ENCODE measurements at regions not wholly inside any gene's neighbourhood (a gene's known extent, or its start where the extent isn't known, plus 50 kb on each side); places are given as distances from the start of the nearest gene placed in this dataset.

DNA sequence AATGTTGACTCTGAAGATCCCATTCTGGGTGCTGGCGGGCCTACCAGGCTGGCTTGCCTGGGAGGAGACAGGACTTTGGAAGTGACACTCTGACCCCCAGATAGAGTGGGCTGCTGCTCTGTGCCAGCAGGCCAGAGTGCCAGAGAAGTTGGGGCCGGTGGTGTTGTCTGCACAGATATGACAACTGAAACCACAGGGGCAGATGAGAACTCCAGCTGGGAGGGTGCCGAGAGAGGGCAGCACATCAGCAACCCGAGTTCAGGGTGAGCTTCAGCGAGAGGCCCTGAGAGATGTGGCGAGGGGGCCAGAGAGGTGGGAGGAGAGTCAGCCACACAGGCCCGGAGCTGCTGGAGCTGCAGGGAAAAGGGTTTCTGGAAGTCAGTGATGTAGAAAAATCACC, 193.2 kb upstream of the MGMT start:
- TF ChIP-seq EGR1 (IDR thresholded peaks at IDR 0.05; ENCODE audit: low read depth in 2 of 2) (no peak), RAD21 (IDR thresholded peaks at IDR 0.05) (no peak), TAF1 (conservative IDR thresholded peaks at IDR 0.05) (no peak), JUND (IDR thresholded peaks at IDR 0.05) (no peak)
- TF ChIP-seq, protein P1, sequence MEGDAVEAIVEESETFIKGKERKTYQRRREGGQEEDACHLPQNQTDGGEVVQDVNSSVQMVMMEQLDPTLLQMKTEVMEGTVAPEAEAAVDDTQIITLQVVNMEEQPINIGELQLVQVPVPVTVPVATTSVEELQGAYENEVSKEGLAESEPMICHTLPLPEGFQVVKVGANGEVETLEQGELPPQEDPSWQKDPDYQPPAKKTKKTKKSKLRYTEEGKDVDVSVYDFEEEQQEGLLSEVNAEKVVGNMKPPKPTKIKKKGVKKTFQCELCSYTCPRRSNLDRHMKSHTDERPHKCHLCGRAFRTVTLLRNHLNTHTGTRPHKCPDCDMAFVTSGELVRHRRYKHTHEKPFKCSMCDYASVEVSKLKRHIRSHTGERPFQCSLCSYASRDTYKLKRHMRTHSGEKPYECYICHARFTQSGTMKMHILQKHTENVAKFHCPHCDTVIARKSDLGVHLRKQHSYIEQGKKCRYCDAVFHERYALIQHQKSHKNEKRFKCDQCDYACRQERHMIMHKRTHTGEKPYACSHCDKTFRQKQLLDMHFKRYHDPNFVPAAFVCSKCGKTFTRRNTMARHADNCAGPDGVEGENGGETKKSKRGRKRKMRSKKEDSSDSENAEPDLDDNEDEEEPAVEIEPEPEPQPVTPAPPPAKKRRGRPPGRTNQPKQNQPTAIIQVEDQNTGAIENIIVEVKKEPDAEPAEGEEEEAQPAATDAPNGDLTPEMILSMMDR (IDR thresholded peaks at IDR 0.05; ENCODE audit: low read depth, low read length, missing input control), result no peak
- TF ChIP-seq, protein P2, sequence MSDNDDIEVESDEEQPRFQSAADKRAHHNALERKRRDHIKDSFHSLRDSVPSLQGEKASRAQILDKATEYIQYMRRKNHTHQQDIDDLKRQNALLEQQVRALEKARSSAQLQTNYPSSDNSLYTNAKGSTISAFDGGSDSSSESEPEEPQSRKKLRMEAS (IDR thresholded peaks at IDR 0.05), result no peak
- TF ChIP-seq, protein P3, sequence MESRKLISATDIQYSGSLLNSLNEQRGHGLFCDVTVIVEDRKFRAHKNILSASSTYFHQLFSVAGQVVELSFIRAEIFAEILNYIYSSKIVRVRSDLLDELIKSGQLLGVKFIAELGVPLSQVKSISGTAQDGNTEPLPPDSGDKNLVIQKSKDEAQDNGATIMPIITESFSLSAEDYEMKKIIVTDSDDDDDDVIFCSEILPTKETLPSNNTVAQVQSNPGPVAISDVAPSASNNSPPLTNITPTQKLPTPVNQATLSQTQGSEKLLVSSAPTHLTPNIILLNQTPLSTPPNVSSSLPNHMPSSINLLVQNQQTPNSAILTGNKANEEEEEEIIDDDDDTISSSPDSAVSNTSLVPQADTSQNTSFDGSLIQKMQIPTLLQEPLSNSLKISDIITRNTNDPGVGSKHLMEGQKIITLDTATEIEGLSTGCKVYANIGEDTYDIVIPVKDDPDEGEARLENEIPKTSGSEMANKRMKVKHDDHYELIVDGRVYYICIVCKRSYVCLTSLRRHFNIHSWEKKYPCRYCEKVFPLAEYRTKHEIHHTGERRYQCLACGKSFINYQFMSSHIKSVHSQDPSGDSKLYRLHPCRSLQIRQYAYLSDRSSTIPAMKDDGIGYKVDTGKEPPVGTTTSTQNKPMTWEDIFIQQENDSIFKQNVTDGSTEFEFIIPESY (IDR thresholded peaks at IDR 0.05), result no peak
- TF ChIP-seq, protein P4, sequence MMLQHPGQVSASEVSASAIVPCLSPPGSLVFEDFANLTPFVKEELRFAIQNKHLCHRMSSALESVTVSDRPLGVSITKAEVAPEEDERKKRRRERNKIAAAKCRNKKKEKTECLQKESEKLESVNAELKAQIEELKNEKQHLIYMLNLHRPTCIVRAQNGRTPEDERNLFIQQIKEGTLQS (IDR thresholded peaks at IDR 0.05), result no peak

Data from liver (tissue), 3 donors.